ENCODE measurements at regions not wholly inside any gene's neighbourhood (a gene's known extent, or its start where the extent isn't known, plus 50 kb on each side); places are given as distances from the start of the nearest gene placed in this dataset.

- H3K27ac ChIP-seq, result no peak overlapping the region
- TF ChIP-seq, protein P1, sequence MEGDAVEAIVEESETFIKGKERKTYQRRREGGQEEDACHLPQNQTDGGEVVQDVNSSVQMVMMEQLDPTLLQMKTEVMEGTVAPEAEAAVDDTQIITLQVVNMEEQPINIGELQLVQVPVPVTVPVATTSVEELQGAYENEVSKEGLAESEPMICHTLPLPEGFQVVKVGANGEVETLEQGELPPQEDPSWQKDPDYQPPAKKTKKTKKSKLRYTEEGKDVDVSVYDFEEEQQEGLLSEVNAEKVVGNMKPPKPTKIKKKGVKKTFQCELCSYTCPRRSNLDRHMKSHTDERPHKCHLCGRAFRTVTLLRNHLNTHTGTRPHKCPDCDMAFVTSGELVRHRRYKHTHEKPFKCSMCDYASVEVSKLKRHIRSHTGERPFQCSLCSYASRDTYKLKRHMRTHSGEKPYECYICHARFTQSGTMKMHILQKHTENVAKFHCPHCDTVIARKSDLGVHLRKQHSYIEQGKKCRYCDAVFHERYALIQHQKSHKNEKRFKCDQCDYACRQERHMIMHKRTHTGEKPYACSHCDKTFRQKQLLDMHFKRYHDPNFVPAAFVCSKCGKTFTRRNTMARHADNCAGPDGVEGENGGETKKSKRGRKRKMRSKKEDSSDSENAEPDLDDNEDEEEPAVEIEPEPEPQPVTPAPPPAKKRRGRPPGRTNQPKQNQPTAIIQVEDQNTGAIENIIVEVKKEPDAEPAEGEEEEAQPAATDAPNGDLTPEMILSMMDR (conservative IDR thresholded peaks at IDR 0.05), result no peak; the same call in 1 of the 2 replicates
- no peak for TF ChIP-seq ZFX (IDR thresholded peaks at IDR 0.05)
Observed at GRCh38 chr5:71949772-71950171, 157.5 kb upstream of the MAP1B start.

DNA sequence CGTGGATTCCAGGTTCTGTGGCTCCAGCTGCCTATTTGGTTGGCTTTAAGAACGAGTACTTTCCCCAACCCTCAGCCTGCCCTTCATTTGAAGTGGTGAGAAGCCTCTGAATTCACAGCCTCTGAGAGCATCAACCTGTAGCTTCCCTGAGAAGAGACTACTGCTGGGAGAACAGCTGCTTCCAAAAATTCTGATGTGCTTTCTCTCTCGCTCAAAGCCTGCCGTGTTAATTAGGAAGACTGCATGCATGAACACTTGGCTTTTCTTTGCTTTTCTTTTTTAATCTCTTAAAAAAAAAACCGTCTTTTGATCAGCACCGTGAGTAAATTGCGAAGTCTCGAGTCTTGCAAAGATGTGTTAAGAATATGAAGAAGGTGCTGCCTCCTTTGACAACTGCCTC lies 153.4 kb upstream of the MAP1B start:
- no peak for TF ChIP-seq ZFX (IDR thresholded peaks at IDR 0.05)
- TF ChIP-seq, protein P1 (conservative IDR thresholded peaks at IDR 0.05), result no peak
- H3K27ac ChIP-seq, result no peak overlapping the region

DNA sequence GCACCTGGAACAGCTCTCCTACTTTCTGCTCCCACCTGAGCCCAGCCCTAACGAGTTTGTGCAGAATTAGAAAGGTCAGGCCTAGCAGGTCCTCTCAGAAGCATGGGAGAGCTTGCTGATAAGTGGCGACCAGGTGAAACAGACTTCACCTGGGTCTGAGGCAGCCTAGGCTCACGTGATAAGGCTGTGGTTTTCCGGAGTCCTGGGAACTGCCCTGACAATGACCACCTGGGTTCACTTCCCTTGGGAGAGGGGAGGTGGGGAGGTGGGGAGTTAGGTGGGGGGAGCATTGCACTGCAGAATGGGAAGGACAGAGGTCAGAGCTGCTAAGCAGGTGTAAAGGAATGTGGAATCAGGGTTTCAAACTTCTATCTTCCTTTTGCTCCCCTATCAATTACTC lies 152.9 kb upstream of the MAP1B start:
- TF ChIP-seq, protein P1 (conservative IDR thresholded peaks at IDR 0.05), result no peak
- TF ChIP-seq ZFX (IDR thresholded peaks at IDR 0.05), result no peak
- H3K27ac ChIP-seq, result no peak overlapping the region

DNA sequence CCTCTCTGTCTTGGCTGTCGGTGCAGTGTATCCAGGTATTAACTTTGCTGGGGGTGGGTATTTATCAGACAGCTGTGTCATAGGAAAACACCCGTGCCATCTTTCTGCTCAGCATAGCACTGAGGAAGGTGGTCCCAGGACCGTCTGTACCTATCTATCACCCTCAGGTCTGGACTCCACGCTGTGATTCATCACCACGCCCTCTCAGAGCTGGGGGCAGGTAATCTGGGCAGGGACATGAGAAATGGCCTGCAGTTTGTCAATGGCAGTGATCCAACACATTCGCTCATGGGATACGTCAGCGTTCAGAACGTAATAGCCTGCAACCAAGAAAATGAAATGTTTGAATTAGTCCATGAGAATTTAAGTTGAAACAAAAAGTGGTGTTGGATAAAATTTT lies 151.6 kb upstream of the MAP1B start:
- TF ChIP-seq ZFX (IDR thresholded peaks at IDR 0.05), result no peak
- TF ChIP-seq, protein P1 (conservative IDR thresholded peaks at IDR 0.05), result no peak
- no peak overlapping the region for H3K27ac ChIP-seq

- no peak overlapping the region for H3K27ac ChIP-seq
- TF ChIP-seq ZFX (IDR thresholded peaks at IDR 0.05), result no peak
- TF ChIP-seq, protein P1 (conservative IDR thresholded peaks at IDR 0.05), result no peak
Observed at GRCh38 chr5:71957292-71957898, 149.9 kb upstream of the MAP1B start.

DNA sequence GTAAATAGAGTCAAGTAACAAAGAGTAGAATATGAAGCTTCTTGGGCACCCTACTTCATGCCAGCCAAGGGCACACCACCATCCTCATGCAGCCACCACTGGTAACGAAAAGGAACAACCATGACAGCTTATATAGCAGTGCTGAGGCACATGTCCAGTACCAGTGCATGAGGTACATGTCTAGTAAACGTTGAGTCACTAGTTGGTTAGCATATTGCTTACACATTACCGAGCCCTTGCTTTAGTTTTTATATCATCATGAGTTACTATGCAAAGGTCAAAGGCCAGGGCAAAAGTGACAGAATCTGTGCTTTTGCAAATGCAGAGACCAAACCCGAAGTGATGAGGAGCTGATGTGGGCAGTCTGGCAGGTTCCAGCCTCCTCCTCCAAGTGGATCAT lies 147.1 kb upstream of the MAP1B start:
- TF ChIP-seq ZFX (IDR thresholded peaks at IDR 0.05), result no peak
- TF ChIP-seq, protein P1 (conservative IDR thresholded peaks at IDR 0.05), result no peak
- H3K27ac ChIP-seq, result no peak overlapping the region; the same call in 1 of the 2 replicates

DNA sequence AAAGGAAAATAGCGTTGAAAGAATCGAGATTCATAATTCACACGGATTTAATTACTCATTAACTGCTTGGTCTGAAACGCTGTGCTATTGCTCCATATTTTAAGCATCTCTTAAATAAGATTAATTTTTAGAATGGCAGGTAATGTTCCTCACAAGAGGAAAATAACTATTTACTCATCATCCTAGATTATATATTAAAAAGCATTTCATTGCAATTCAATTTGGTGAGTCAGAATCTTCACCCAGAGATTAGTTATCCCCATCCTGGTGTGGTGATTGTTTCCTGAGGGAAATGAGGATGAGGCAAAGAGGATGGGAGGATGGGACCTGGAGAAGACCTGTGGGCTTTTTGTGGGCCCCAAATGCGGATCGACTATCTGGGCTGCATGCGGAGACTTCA lies 145.5 kb upstream of the MAP1B start:
- TF ChIP-seq, protein P1 (conservative IDR thresholded peaks at IDR 0.05), result no peak
- no peak overlapping the region for H3K27ac ChIP-seq

Measured in C4-2B (cell line).